Fibroblast of villous mesenchyme (primary cell): ENCODE measurements at regions not wholly inside any gene's neighbourhood (a gene's known extent, or its start where the extent isn't known, plus 50 kb on each side); places are given as distances from the start of the nearest gene placed in this dataset.
A peak's percentile ranks its signal among the peaks of the same experiment; 100 is the strongest.

Source experiments
- DNase-seq: peaks from one replicate; pipeline ENCODE4 v3.0.0-alpha.2; 2010; ENCODE audit warnings: low read depth
- H3K4me3 ChIP-seq: 2 replicates; pipeline ENCODE4 v1.5.1; 2011; ENCODE audit warnings: low read depth, mild to moderate bottlenecking, low read length
- TF ChIP-seq, protein P1 (sequence below): IDR thresholded peaks from 2 replicates; pipeline ENCODE4 v1.5.1; 2012; ENCODE audit warnings: low read depth, mild to moderate bottlenecking, low read length; ENCODE audit not compliant: insufficient read depth

GRCh38 chr5:142542078-142542477 lies 143.8 kb downstream of the FGF1 start:
- no peak overlapping the region for H3K4me3 ChIP-seq
- no peak for DNase-seq
- TF ChIP-seq, protein P1, sequence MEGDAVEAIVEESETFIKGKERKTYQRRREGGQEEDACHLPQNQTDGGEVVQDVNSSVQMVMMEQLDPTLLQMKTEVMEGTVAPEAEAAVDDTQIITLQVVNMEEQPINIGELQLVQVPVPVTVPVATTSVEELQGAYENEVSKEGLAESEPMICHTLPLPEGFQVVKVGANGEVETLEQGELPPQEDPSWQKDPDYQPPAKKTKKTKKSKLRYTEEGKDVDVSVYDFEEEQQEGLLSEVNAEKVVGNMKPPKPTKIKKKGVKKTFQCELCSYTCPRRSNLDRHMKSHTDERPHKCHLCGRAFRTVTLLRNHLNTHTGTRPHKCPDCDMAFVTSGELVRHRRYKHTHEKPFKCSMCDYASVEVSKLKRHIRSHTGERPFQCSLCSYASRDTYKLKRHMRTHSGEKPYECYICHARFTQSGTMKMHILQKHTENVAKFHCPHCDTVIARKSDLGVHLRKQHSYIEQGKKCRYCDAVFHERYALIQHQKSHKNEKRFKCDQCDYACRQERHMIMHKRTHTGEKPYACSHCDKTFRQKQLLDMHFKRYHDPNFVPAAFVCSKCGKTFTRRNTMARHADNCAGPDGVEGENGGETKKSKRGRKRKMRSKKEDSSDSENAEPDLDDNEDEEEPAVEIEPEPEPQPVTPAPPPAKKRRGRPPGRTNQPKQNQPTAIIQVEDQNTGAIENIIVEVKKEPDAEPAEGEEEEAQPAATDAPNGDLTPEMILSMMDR = no peak

GRCh38 chr5:142540922-142541422 lies 144.9 kb downstream of the FGF1 start:
- H3K4me3 ChIP-seq = no peak overlapping the region
- TF ChIP-seq, protein P1 = no peak
- DNase-seq = peak; percentile 84

DNA sequence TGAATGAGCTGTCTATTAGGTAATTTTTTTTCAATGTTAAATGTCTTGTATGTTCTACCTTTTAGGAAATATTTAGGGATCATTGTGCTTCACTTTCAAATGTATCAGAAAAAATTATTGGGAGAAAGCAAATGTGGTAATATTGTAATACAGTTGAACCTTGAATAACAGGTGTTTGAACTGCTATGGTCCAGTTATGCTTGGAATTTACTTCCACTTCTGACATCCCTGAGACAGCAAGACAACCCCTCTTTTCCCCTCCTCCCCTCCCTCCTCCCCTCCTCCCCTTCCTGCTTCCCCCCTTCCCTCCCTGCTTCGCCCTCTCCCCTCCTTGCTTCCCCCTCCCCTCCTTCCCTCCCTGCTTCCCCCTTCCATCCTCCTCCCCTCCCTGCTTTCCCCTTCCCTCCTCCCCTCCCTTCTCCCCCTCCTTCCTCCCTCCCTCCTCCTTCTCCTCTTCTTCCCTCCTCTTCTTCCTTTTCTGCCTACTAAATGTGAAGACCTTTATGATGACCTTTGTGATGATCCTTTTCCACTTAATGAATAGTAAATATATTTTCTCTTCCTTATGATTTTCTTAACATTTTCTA lies 146.6 kb downstream of the FGF1 start:
- TF ChIP-seq, protein P1 = no peak
- no peak for DNase-seq

DNA sequence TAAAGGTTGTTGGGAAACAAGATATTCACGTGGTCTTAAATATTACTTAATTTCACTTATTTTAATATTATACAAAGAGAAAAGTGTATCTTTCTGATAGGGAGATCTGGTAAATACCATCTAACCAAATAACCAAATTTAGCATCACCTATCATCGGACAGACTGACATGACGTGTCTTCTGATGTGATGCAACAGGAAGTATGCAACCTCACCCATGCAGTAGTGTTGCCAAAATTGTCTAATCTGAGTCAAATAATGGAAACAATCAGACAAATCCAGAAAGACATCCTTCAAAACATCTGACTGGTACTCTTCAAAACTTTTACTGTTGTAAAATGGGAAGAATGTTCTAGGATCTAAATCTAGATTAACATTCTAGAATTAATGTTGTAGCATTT lies 148.0 kb downstream of the FGF1 start:
- DNase-seq = no peak
- H3K4me3 ChIP-seq = no peak overlapping the region
- TF ChIP-seq, protein P1 = no peak

More for the DNA sequence above, 146.6 kb downstream of the FGF1 start:
- no peak overlapping the region for H3K4me3 ChIP-seq

GRCh38 chr5:142532781-142533176 lies 153.1 kb downstream of the FGF1 start:
- DNase-seq = no peak
- no peak overlapping the region for H3K4me3 ChIP-seq
- TF ChIP-seq, protein P1 = no peak

DNA sequence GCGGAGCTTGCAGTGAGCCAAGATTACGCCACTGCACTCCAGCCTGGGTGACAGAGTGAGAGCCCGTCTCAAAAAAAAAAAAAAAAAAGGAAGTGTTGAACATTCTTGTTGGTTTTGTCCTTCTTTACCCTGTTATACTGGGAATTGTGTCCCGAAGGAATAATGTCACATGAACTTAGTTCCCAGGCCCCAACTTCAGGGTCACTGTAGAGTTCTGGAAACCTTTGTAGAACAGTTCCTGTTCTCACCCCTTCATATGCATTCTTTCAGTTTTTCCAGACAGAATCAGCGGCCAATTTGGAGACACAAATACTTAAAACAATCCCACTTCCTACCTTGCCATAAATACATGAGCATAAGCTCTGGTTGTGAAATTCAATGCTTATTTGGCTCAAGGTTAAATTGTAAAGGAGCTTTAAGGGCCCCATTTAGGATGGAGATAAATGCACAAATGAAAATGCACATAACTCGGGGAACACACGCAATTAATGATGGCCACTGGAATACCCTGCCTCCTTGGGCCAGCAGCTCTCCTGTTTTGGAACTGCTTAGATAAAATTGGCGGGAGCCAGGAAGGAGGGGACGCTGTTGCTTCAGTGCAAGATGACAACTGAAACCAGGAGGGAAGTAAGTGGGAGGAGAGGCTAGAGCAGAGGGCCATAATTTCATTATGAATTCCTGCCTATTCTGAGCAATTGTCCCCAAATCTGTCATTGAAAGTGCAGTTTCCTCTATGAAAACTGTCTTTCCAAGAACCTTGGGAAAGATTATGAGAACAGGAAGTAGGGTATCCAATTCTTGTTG lies 153.7 kb downstream of the FGF1 start:
- DNase-seq = no peak
- TF ChIP-seq, protein P1 = no peak
- H3K4me3 ChIP-seq = no peak overlapping the region
